HEK293 (cell line): ENCODE measurements at regions not wholly inside any gene's neighbourhood (a gene's known extent, or its start where the extent isn't known, plus 50 kb on each side); places are given as distances from the start of the nearest gene placed in this dataset.

Experiments
- CTCF ChIA-PET: fragments of 350-600 bp; formaldehyde crosslinking; extraction: SDS; loops from one replicate; lab custom pipeline; 2021; ENCODE audit warnings: antibody characterized with exemption; lab: Yijun Ruan, JAX
- POLR2A ChIA-PET: fragments of 300-600 bp; formaldehyde crosslinking; extraction: SDS; loops from one replicate; lab custom pipeline; 2020; ENCODE audit warnings: antibody characterized with exemption, inconsistent platforms; lab: Yijun Ruan, JAX
- H3K27ac ChIP-seq: fragments of 200-500 bp; sonication (Bioruptor generic); 2 replicates; pipeline ENCODE4 v1.5.1; 2014; ENCODE audit warnings: low read depth, low read length, control low read depth, inconsistent platforms; ENCODE audit errors: extremely low read depth
- H3K36me3 ChIP-seq, 2 experiments: fragments of 200-500 bp in 1 of 2; sonication (Bioruptor generic) in 1 of 2; 1 replicate in 1 of 2; 2 replicates in 1 of 2; pipeline ENCODE4 v1.5.1; 2014 to 2017; ENCODE audit warnings: inconsistent platforms in 2 of 2, low read length in 2 of 2; ENCODE audit not compliant: control insufficient read depth in 2 of 2, insufficient read depth in 1 of 2
- H3K4me1 ChIP-seq: fragments of 200-500 bp; sonication (Bioruptor generic); 2 replicates; pipeline ENCODE4 v1.5.1; 2014; ENCODE audit warnings: mild to moderate bottlenecking, low read length, inconsistent platforms; ENCODE audit not compliant: control insufficient read depth, insufficient read depth
- H3K4me3 ChIP-seq: 2 replicates; pipeline ENCODE4 v1.5.1; 2011; ENCODE audit warnings: low read depth, mild to moderate bottlenecking, control low read depth, low read length, moderate library complexity
- H3K9me3 ChIP-seq: fragments of 200-500 bp; sonication (Bioruptor generic); 2 replicates; pipeline ENCODE4 v1.5.1; 2014; ENCODE audit warnings: low read depth, low read length, inconsistent platforms; ENCODE audit not compliant: control insufficient read depth, insufficient read depth
- HOXA7 ChIP-seq: sonication (generic); formaldehyde crosslinking; IDR thresholded peaks from 2 replicates; pipeline ENCODE4 v1.8.1; 2022; ENCODE audit warnings: missing genetic modification reagents, borderline replicate concordance
- KLF8 ChIP-seq: fragments of 450-650 bp; formaldehyde crosslinking; IDR thresholded peaks from 2 replicates; pipeline ENCODE4 v1.5.1; 2016; ENCODE audit warnings: missing biosample characterization, missing genetic modification characterization
- PRDM1 ChIP-seq: fragments of 450-650 bp; formaldehyde crosslinking; IDR thresholded peaks from 2 replicates; pipeline ENCODE4; 2016; ENCODE audit warnings: missing biosample characterization, missing genetic modification characterization
- PRDM2 ChIP-seq: fragments of 450-650 bp; formaldehyde crosslinking; IDR thresholded peaks from 2 replicates; pipeline ENCODE4 v1.5.1; 2016; ENCODE audit warnings: missing biosample characterization, missing genetic modification characterization, borderline replicate concordance
- ZNF132 ChIP-seq: fragments of 450-650 bp; formaldehyde crosslinking; IDR thresholded peaks from 2 replicates; pipeline ENCODE4 v1.5.1; 2017; ENCODE audit warnings: missing biosample characterization, missing genetic modification characterization, borderline replicate concordance
- ZNF16 ChIP-seq: fragments of 450-650 bp; formaldehyde crosslinking; IDR thresholded peaks from 2 replicates; pipeline ENCODE4 v1.5.1; 2016; ENCODE audit warnings: low read depth, missing biosample characterization, missing genetic modification characterization
- ZNF175 ChIP-seq: fragments of 450-650 bp; formaldehyde crosslinking; IDR thresholded peaks from 2 replicates; pipeline ENCODE4 v1.5.1; 2016; ENCODE audit warnings: missing biosample characterization, missing genetic modification characterization
- ZNF18 ChIP-seq: fragments of 450-650 bp; formaldehyde crosslinking; IDR thresholded peaks from 2 replicates; pipeline ENCODE4 v1.5.1; 2016; ENCODE audit warnings: missing biosample characterization, missing genetic modification characterization
- ZNF292 ChIP-seq: fragments of 450-650 bp; formaldehyde crosslinking; IDR thresholded peaks from 2 replicates; pipeline ENCODE4 v1.5.1; 2016; ENCODE audit warnings: low read depth, missing biosample characterization, missing genetic modification characterization, borderline replicate concordance
- ZNF311 ChIP-seq: fragments of 450-650 bp; formaldehyde crosslinking; IDR thresholded peaks from 2 replicates; pipeline ENCODE4 v1.5.1; 2017; ENCODE audit warnings: missing biosample characterization, missing genetic modification characterization, borderline replicate concordance
- ZNF660 ChIP-seq: fragments of 450-650 bp; IDR thresholded peaks from 2 replicates; pipeline ENCODE4 v1.5.1; 2018; ENCODE audit warnings: missing biosample characterization, mild to moderate bottlenecking, missing genetic modification characterization
- ZNF768 ChIP-seq: fragments of 450-650 bp; formaldehyde crosslinking; IDR thresholded peaks from 2 replicates; pipeline ENCODE4 v1.5.1; 2018; ENCODE audit warnings: missing biosample characterization, mild to moderate bottlenecking, missing genetic modification characterization
- ZSCAN23 ChIP-seq: fragments of 450-650 bp; formaldehyde crosslinking; IDR thresholded peaks from 2 replicates; pipeline ENCODE4 v1.5.1; 2016; ENCODE audit warnings: missing biosample characterization, missing genetic modification characterization
- TF ChIP-seq, protein P1 (sequence below): fragments of 450-650 bp; IDR thresholded peaks from 2 replicates; pipeline ENCODE4 v1.5.1; 2018; ENCODE audit warnings: missing biosample characterization, mild to moderate bottlenecking, missing genetic modification characterization
- TF ChIP-seq, protein P2 (sequence below): fragments of 450-650 bp; formaldehyde crosslinking; optimal IDR thresholded peaks from 2 replicates; pipeline ENCODE3; 2016; ENCODE audit warnings: missing biosample characterization, mild to moderate bottlenecking, missing genetic modification characterization

DNA sequence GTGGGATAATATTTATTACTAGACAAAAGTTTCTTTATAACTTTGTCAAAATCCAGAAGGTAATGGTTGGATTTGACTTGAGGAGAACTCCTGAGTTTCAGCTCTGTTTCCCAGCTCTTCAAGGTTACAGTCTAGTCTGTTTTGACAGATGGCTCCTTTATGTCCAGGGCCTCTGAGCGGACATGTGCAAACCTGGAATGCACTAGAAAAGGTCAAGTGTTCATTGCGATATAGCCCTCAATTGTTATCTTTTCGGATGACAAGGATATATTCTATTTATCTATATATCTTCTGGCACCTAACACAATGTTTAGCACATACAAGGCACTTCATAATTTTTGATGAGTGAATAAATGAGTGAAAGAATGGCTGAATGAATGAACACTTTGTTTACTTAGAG is 513.2 kb upstream of the GOLIM4 start (continued):
- TF ChIP-seq, protein P1, sequence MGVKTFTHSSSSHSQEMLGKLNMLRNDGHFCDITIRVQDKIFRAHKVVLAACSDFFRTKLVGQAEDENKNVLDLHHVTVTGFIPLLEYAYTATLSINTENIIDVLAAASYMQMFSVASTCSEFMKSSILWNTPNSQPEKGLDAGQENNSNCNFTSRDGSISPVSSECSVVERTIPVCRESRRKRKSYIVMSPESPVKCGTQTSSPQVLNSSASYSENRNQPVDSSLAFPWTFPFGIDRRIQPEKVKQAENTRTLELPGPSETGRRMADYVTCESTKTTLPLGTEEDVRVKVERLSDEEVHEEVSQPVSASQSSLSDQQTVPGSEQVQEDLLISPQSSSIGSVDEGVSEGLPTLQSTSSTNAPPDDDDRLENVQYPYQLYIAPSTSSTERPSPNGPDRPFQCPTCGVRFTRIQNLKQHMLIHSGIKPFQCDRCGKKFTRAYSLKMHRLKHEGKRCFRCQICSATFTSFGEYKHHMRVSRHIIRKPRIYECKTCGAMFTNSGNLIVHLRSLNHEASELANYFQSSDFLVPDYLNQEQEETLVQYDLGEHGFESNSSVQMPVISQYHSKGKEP, result no peak

GRCh38 chr3:168604767-168605166 is 509.0 kb upstream of the GOLIM4 start:
- no peaks in the 10 kb centered on the region for H3K9me3 ChIP-seq
- ChIA-PET POLR2A (no interaction called here), CTCF (interaction anchor here (1.2 kb wide), 1 partner anchor 12 kb away, joined by 3 read pairs; no protein-coding TSS in a partner anchor)
- H3K4me1 ChIP-seq, result no peaks in the 10 kb centered on the region
- no peaks in the 10 kb centered on the region for H3K36me3 ChIP-seq
- H3K27ac ChIP-seq, result no peak overlapping the region
- TF ChIP-seq ZNF660 (tag by site-specific recombination) (peak; percentile 17; the same call in 1 of the 2 replicates), ZNF768 (tag by site-specific recombination) (no peak), ZSCAN23 (tag by site-specific recombination) (no peak), PRDM1 (tag by site-specific recombination) (no peak), ZNF311 (tag by site-specific recombination) (no peak)
- TF ChIP-seq, protein P2, sequence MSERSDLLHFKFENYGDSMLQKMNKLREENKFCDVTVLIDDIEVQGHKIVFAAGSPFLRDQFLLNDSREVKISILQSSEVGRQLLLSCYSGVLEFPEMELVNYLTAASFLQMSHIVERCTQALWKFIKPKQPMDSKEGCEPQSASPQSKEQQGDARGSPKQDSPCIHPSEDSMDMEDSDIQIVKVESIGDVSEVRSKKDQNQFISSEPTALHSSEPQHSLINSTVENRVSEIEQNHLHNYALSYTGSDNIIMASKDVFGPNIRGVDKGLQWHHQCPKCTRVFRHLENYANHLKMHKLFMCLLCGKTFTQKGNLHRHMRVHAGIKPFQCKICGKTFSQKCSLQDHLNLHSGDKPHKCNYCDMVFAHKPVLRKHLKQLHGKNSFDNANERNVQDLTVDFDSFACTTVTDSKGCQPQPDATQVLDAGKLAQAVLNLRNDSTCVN (tag by site-specific recombination), result no peak
- no peak overlapping the region for H3K4me3 ChIP-seq

GRCh38 chr3:168598250-168598649 is 502.5 kb upstream of the GOLIM4 start:
- Histone ChIP-seq H3K9me3 (no peaks in the 10 kb centered on the region), H3K27ac (no peak overlapping the region), H3K4me1 (no peaks in the 10 kb centered on the region)
- CTCF ChIA-PET, result interaction anchor here (1.0 kb wide), 2 partner anchors 18 to 74 kb away, joined by 3 read pairs; no protein-coding TSS in a partner anchor
- TF ChIP-seq PRDM1 (tag by site-specific recombination) (0 out of 2 replicates have a peak, but pooled peaks have one; percentile 8), PRDM2 (tag by site-specific recombination) (no peak), ZNF175 (tag by site-specific recombination) (no peak)
- TF ChIP-seq, all 188 proteins: peak for 1
- POLR2A ChIA-PET, result no interaction called here
- Histone ChIP-seq H3K36me3 (no peaks in the 10 kb centered on the region), H3K4me3 (no peak overlapping the region)

- H3K9me3 ChIP-seq, result no peaks in the 10 kb centered on the region
- no peaks in the 10 kb centered on the region for H3K4me1 ChIP-seq
- ChIA-PET CTCF (no interaction called here), POLR2A (no interaction called here)
- no peak overlapping the region for H3K4me3 ChIP-seq
- no peaks in the 10 kb centered on the region for H3K36me3 ChIP-seq
- H3K27ac ChIP-seq, result no peak overlapping the region
- TF ChIP-seq KLF8 (tag by site-specific recombination) (no peak), ZNF132 (no peak), HOXA7 (CRISPR knock-in tag) (no peak), ZNF18 (tag by site-specific recombination) (no peak), ZNF292 (tag by site-specific recombination) (no peak), ZNF175 (tag by site-specific recombination) (no peak), ZNF16 (tag by site-specific recombination) (no peak)
- TF ChIP-seq, protein P2 (tag by site-specific recombination), result no peak
Observed at GRCh38 chr3:168596175-168596823, 500.6 kb upstream of the GOLIM4 start.
